Pons (tissue), 1 donor: ENCODE measurements at regions not wholly inside any gene's neighbourhood (a gene's known extent, or its start where the extent isn't known, plus 50 kb on each side); places are given as distances from the start of the nearest gene placed in this dataset.
"Not testable (repeated sequence)": the region's sequence is repeated elsewhere in the genome, so short reads cannot be mapped to it uniquely, and the experiment has no call there.

Source experiments
- DNase-seq: peaks from one replicate; pipeline ENCODE4 v3.0.0-alpha.2; 2016; ENCODE audit warnings: low spot score

- no peak for DNase-seq
These were observed 127.4 kb upstream of the ANO5 start for GRCh38 chr11:22065472-22065871.

GRCh38 chr11:22069844-22070243 lies 123.0 kb upstream of the ANO5 start:
- DNase-seq: no peak

- no peak for DNase-seq
These were observed 116.5 kb upstream of the ANO5 start for GRCh38 chr11:22076271-22076930.

- no peak for DNase-seq
These were observed 114.8 kb upstream of the ANO5 start for GRCh38 chr11:22078063-22078462.

GRCh38 chr11:22079133-22079872 lies 113.6 kb upstream of the ANO5 start:
- DNase-seq: no peak

GRCh38 chr11:22082178-22082577 lies 110.7 kb upstream of the ANO5 start:
- no peak for DNase-seq

GRCh38 chr11:22082788-22083187 lies 110.1 kb upstream of the ANO5 start:
- no peak for DNase-seq

GRCh38 chr11:22084056-22084455 lies 108.8 kb upstream of the ANO5 start:
- DNase-seq: no peak

- DNase-seq: no peak
These were observed 108.3 kb upstream of the ANO5 start for GRCh38 chr11:22084564-22084963.

- no peak for DNase-seq
These were observed 103.3 kb upstream of the ANO5 start for GRCh38 chr11:22089609-22090008.

- no peak for DNase-seq
These were observed 86.3 kb upstream of the ANO5 start for GRCh38 chr11:22106566-22106965.

- DNase-seq: no peak
These were observed 77.3 kb upstream of the ANO5 start for GRCh38 chr11:22115470-22116029.

GRCh38 chr11:22127981-22128380 lies 64.9 kb upstream of the ANO5 start:
- not testable (repeated sequence) for DNase-seq

GRCh38 chr11:22130462-22131053 lies 62.3 kb upstream of the ANO5 start:
- peak; percentile 17 for DNase-seq

- no peak for DNase-seq
These were observed 59.1 kb upstream of the ANO5 start for GRCh38 chr11:22133776-22134175.

- no peak for DNase-seq
These were observed 54.6 kb upstream of the ANO5 start for GRCh38 chr11:22138264-22138663.
